Colon (tissue), 2 donors: ENCODE measurements at regions not wholly inside any gene's neighbourhood (a gene's known extent, or its start where the extent isn't known, plus 50 kb on each side); places are given as distances from the start of the nearest gene placed in this dataset.

Experiments
- FAIRE-seq: peaks from 2 replicates; lab custom pipeline; 2012; peaks lifted over from hg19 to GRCh38; lab: Jason Lieb, UNC
- donor health status: control.
- donor health status: control.

DNA sequence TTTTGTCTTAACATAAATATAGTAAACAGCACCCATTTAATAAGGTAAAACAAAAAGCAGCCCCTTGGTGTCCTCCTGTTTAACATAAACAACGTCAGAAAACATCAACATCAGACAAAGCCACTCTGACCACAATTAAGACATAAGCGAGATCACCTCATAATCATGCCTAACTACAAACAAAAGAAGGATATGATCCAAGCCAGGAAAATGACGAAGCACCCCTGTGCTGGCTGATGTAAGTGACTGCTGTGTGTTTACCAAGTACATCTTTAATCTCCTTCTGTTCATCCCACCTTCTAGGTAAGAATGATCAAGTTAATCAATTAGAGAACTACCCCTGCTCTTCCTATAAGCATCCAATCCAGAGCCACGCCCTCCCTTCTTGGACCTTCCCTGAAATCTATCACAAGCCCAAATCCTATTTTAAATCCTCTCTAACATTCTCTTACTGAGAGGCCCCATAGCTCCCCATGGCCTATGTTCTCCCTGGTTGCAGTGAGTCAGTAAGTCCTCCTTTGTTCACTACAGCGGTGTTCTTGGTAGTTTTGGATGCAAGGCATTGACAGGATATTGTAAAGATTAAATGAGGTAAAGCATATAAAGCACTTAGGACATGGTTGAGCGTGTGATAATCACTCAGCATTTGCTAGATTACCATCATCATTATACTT is 424.2 kb downstream of the TSN start:
- FAIRE-seq: no peak

GRCh38 chr2:122180972-122181371 is 425.5 kb downstream of the TSN start:
- FAIRE-seq: no peak

GRCh38 chr2:122182616-122183355 is 427.3 kb downstream of the TSN start:
- FAIRE-seq: no peak

DNA sequence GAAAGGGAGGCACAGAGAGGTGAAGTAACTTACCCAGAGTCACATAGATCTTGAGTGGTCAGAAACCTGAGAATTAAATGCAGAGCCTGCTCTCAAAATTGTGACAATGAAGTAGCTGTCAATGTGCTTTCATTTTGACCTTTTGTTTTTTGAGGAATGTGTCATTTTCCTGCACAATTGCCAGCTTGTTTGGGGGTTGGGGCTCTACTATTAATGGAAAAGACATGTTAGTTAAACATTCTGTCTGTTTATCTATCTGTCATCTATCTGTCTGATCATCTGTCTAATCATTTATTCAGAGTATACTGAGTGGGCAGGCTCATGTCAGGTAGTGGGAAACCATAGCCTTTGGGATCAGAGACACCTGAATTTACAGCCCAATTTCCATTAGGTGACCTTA is 428.4 kb downstream of the TSN start:
- no peak for FAIRE-seq

DNA sequence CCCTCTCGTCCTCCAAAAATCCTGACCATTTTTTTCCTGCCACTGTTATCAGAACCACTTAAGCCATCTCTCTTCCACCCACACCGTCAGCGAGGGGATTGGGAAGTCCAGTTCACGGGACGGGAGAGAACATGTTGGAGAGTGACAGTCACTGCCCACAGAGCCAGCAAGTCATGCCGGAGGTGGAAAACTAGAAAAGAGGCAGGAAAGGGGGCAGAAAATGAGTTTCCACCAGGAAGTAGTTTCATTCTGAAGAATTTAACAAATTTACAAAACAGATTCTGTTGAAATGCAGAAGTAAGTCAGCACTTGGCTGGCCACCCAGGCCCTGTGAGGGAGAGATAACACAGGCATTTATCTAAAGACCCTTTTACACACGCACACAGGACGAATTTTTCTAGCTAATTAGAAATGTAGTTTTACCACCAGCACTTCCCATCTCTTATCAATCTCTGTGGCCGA is 431.3 kb downstream of the TSN start:
- no peak for FAIRE-seq

GRCh38 chr2:122191331-122191730 is 435.9 kb downstream of the TSN start:
- no peak for FAIRE-seq

GRCh38 chr2:122193622-122194021 is 438.2 kb downstream of the TSN start:
- FAIRE-seq: no peak

DNA sequence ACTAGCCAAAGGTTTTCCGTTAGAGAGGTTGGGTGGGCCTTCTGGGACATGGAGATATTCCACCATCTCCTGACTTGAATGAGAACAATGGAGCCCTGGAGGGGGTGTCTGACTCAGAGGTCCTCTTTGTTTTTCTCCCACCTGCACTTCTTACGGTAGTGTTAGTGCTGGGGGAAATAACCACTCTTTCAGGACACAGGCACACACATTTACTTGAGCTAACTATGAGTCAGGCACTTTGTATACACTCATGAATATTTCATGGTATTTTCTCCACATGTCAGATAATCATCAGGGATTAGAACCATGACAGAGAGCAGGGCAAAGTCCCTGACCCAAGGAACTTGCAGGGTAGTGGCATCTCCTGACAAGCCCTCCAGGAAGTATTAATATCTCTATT is 439.1 kb downstream of the TSN start:
- FAIRE-seq: no peak

DNA sequence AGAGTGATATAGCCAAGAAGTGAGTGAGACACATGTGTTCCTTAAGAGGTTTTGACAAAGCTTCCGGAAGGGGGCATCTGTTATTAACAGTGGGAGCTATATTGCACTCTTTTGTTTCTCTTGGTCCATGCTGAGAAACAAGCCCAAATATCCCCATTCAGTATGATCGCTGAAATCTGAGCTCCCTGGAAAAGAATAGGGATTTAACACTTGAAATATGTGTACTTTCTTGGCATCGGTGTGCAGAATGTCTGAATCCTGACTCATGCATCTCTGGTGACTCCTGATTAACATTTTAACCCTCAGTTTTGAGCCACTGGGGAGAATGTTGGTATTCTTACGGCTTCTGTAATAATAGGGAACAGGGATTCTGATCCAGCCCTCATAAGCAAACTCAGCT is 448.1 kb downstream of the TSN start:
- no peak for FAIRE-seq

DNA sequence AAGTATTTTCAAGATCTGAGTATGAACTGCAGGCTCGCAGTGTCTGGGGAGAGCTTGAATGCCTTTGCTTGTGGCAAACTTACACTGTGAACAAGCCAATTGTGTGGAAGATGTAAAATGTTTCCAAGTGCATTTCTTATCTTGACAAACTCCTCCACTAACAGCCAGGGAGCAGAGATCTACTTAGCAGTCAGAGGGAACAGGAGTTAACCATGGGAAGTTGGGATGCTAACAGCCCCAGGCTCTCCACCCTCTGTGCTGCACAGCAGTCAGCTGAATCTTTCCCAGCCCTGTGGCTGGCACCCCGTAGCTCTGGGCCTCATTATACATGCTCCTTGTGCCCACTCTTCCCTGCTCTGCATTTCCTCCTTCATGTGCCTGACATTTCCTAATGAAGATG is 450.2 kb downstream of the TSN start:
- no peak for FAIRE-seq

GRCh38 chr2:122206101-122206500 is 450.6 kb downstream of the TSN start:
- no peak for FAIRE-seq

- no peak for FAIRE-seq
These were observed 453.9 kb downstream of the TSN start for GRCh38 chr2:122209377-122209776.

GRCh38 chr2:122210065-122210464 is 454.6 kb downstream of the TSN start:
- FAIRE-seq: no peak

- no peak for FAIRE-seq
These were observed 455.7 kb downstream of the TSN start for GRCh38 chr2:122210898-122211856.

- no peak for FAIRE-seq
These were observed 457.9 kb downstream of the TSN start for GRCh38 chr2:122213312-122213711.

- no peak for FAIRE-seq
These were observed 460.6 kb downstream of the TSN start for GRCh38 chr2:122216071-122216470.

- FAIRE-seq: no peak
These were observed 461.4 kb downstream of the TSN start for GRCh38 chr2:122216901-122217300.

DNA sequence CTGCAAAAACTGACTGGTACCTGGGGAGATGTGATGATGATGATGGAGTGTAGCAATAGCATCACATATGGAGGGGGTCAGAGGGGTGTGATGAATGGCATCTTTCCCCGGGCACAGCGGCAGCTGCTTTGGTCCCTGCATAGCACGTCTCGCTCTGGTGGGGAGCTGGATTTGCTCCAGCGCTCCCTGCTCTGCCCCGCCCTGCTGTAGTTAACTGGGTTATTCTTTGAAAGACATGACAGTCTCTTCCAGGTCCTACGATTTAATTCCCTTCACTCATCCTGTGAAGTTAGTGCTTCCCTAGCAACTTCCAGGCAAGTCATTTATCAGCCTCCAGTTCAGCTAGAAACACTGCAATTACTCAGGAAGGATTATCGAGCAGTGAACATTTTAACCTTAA is 463.1 kb downstream of the TSN start:
- FAIRE-seq: no peak

DNA sequence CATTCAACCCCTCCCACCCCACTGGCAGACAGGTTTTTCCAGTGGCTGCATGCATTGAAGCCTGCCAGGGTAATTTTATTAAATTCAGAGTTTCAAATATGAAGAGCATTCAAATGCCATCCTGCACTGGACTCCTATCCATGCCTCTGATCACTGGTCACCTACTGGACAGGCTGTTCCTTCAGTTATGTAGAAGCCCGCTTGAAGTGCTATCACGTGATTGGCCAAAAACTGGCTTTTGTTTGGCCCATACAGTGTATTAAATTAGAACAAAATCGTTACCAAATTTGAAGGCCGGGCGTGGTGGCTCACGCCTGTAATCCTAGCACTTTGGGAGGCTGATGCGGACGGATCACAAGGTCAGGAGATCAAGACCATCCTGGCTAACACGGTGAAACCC is 464.1 kb downstream of the TSN start:
- no peak for FAIRE-seq

- no peak for FAIRE-seq
These were observed 466.2 kb downstream of the TSN start for GRCh38 chr2:122221665-122222064.

GRCh38 chr2:122231296-122231695 is 475.8 kb downstream of the TSN start:
- FAIRE-seq: no peak

- no peak for FAIRE-seq
These were observed 477.9 kb downstream of the TSN start for GRCh38 chr2:122233372-122233771.
